Mammary epithelial cell (primary cell): ENCODE measurements at regions not wholly inside any gene's neighbourhood (a gene's known extent, or its start where the extent isn't known, plus 50 kb on each side); places are given as distances from the start of the nearest gene placed in this dataset.

Experiments
- EZH2 ChIP-seq: IDR thresholded peaks from 2 replicates; pipeline ENCODE4 v1.6.1; 2012; ENCODE audit warnings: low read length, inconsistent platforms, borderline replicate concordance
- TF ChIP-seq, protein P1 (sequence below), 2 donors: IDR thresholded peaks in 1 of 2; conservative IDR thresholded peaks in 1 of 2; 2 replicates each; pipeline ENCODE4 v1.5.1; 2011 to 2012; ENCODE audit warnings: inconsistent platforms in 2 of 2, low read length in 2 of 2, mild to moderate bottlenecking in 2 of 2, control low read depth in 1 of 2, low read depth in 1 of 2; ENCODE audit not compliant: insufficient read depth in 1 of 2; ENCODE audit errors: extremely low read depth in 1 of 2

DNA sequence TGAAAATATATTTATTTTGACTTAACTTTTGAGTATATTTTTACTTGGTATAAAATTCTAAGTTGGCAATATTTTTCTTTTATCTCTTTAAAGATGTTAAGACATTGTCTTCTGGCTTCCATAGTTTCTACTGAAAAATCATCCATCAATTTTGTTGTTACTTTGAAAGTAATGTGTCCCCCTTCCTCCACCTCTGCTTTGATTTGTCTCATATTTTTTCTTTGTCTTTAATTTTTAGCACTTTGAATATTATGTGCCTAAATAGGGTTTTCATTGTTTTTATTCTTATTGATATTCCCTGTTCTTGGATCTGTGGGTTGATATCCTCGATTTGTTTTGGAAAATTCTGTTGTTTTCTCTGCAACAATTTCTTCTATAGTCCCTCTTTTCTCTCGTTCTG lies 157.4 kb downstream of the CD47 start:
- TF ChIP-seq, protein P1, sequence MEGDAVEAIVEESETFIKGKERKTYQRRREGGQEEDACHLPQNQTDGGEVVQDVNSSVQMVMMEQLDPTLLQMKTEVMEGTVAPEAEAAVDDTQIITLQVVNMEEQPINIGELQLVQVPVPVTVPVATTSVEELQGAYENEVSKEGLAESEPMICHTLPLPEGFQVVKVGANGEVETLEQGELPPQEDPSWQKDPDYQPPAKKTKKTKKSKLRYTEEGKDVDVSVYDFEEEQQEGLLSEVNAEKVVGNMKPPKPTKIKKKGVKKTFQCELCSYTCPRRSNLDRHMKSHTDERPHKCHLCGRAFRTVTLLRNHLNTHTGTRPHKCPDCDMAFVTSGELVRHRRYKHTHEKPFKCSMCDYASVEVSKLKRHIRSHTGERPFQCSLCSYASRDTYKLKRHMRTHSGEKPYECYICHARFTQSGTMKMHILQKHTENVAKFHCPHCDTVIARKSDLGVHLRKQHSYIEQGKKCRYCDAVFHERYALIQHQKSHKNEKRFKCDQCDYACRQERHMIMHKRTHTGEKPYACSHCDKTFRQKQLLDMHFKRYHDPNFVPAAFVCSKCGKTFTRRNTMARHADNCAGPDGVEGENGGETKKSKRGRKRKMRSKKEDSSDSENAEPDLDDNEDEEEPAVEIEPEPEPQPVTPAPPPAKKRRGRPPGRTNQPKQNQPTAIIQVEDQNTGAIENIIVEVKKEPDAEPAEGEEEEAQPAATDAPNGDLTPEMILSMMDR (conservative IDR thresholded peaks at IDR 0.05 in 1 of 2, IDR thresholded peaks at IDR 0.05 in 1 of 2; ENCODE audit: extremely low read depth in 1 of 2, insufficient read depth in 1 of 2, low read depth in 1 of 2, low read length in 2 of 2), result no peak
- no peak for TF ChIP-seq EZH2
